Breast epithelium (tissue), 3 donors: ENCODE measurements at regions not wholly inside any gene's neighbourhood (a gene's known extent, or its start where the extent isn't known, plus 50 kb on each side); places are given as distances from the start of the nearest gene placed in this dataset.

Source experiments
- CTCF ChIP-seq, 3 donors: fragments of 450-650 bp; IDR thresholded peaks; one replicate each; pipeline ENCODE4 v1.5.1; 2016 to 2017; ENCODE audit warnings: antibody characterized with exemption in 3 of 3, mild to moderate bottlenecking in 3 of 3, moderate library complexity in 3 of 3
- POLR2A ChIP-seq: fragments of 450-650 bp; IDR thresholded peaks from one replicate; pipeline ENCODE4 v1.6.1; 2016; ENCODE audit warnings: antibody characterized with exemption, mild to moderate bottlenecking, moderate library complexity
- POLR2AphosphoS5 ChIP-seq, 3 donors: sonication (generic); formaldehyde crosslinking; IDR thresholded peaks; one replicate each; pipeline ENCODE4 v1.6.1; 2017; ENCODE audit warnings: antibody characterized with exemption in 3 of 3

GRCh38 chr18:73120626-73121025 is 252.8 kb upstream of the NETO1 start:
- no peak for TF ChIP-seq POLR2A
- TF ChIP-seq CTCF (IDR thresholded peaks at IDR 0.05) = no peak
- TF ChIP-seq POLR2AphosphoS5 (IDR thresholded peaks at IDR 0.05) = no peak
